ENCODE measurements at regions not wholly inside any gene's neighbourhood (a gene's known extent, or its start where the extent isn't known, plus 50 kb on each side); places are given as distances from the start of the nearest gene placed in this dataset.

DNA sequence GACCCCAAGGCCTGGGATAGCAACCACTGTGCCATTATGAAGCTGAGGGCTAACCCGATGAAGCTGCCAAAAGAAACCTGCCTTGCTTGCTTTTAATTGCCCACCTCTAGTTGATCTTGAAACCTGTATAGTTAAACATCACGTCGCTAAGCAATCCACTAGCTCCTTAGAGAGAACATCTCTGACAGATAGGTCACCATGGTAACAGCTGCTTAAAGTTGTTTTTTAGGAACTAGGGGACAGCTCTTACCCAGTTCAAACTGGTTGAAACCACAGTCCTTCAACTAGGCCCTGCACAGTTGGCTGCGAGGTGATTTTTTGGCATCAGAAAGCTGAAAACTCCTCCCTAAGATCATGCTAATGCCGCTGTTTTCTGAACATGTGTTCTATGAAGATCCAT is 135.7 kb downstream of the EBLN2 start:
- no peaks in the 10 kb centered on the region for H3K9me3 Mint-ChIP-seq (ENCODE audit: unreplicated experiment)
- POLR2A ChIA-PET = no interaction called here

DNA sequence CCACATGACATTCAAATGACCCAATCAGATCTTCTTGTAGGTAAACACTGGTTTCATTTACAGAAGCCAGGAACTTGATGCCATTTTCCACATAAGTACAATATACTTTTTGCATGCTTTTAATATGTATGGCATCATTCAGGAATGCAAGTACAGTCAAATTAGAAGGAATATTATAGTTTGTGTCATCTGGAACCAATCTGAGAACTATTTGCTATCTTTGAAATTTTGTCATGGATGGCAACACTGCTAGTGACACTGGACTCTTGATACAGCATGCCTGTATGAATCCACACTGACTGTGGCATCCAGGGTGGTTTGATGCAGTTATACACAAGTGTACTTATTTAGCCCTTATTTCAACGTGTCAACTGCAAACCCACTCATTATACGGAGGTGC is 141.6 kb downstream of the EBLN2 start:
- ChIA-PET CTCF (no interaction called here), POLR2A (no interaction called here)
- no peaks in the 10 kb centered on the region for H3K27me3 ChIP-seq (replicated peaks; ENCODE audit: control insufficient read depth, insufficient read depth, low read length)
- no peaks in the 10 kb centered on the region for H3K4me1 ChIP-seq
- Mint-ChIP-seq H3K27me3 (ENCODE audit: insufficient read depth, unreplicated experiment) (no peaks in the 10 kb centered on the region), H3K4me3 (ENCODE audit: unreplicated experiment) (no peak overlapping the region), H3K27ac (ENCODE audit: unreplicated experiment) (no peak overlapping the region), H3K9me3 (ENCODE audit: unreplicated experiment) (no peaks in the 10 kb centered on the region), H3K4me1 (ENCODE audit: low read depth, unreplicated experiment) (no peaks in the 10 kb centered on the region), H3K36me3 (ENCODE audit: insufficient read depth, unreplicated experiment) (no peaks in the 10 kb centered on the region)
- DNase-seq = no peak
- intact Hi-C loops (cut with micrococcal nuclease; ENCODE audit: unreplicated experiment) = no loop called here
- TF ChIP-seq, protein P1, sequence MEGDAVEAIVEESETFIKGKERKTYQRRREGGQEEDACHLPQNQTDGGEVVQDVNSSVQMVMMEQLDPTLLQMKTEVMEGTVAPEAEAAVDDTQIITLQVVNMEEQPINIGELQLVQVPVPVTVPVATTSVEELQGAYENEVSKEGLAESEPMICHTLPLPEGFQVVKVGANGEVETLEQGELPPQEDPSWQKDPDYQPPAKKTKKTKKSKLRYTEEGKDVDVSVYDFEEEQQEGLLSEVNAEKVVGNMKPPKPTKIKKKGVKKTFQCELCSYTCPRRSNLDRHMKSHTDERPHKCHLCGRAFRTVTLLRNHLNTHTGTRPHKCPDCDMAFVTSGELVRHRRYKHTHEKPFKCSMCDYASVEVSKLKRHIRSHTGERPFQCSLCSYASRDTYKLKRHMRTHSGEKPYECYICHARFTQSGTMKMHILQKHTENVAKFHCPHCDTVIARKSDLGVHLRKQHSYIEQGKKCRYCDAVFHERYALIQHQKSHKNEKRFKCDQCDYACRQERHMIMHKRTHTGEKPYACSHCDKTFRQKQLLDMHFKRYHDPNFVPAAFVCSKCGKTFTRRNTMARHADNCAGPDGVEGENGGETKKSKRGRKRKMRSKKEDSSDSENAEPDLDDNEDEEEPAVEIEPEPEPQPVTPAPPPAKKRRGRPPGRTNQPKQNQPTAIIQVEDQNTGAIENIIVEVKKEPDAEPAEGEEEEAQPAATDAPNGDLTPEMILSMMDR (IDR thresholded peaks at IDR 0.05; ENCODE audit: insufficient read depth in 1 of 2, low read depth in 1 of 2, low read length in 1 of 2, severe bottlenecking in 1 of 2, unreplicated experiment in 1 of 2) = no peak
- H3K4me3 ChIP-seq (ENCODE audit: low read depth, low read length) = no peak overlapping the region
- no TSS peak for BruUV-seq (replicated peaks)
- H3K9me3 ChIP-seq = no peaks in the 10 kb centered on the region
- no peaks in the 10 kb centered on the region for H3K36me3 ChIP-seq (ENCODE audit: control insufficient read depth, insufficient read depth, low read length)

More for the DNA sequence above, 135.7 kb downstream of the EBLN2 start:
- no peaks in the 10 kb centered on the region for H3K27me3 ChIP-seq (replicated peaks; ENCODE audit: control insufficient read depth, insufficient read depth, low read length)
- Mint-ChIP-seq H3K4me1 (ENCODE audit: low read depth, unreplicated experiment) (no peaks in the 10 kb centered on the region), H3K27me3 (ENCODE audit: insufficient read depth, unreplicated experiment) (no peaks in the 10 kb centered on the region), H3K27ac (ENCODE audit: unreplicated experiment) (no peak overlapping the region), H3K4me3 (ENCODE audit: unreplicated experiment) (no peak overlapping the region), H3K36me3 (ENCODE audit: insufficient read depth, unreplicated experiment) (no peaks in the 10 kb centered on the region)
- no peak for DNase-seq
- no peak overlapping the region for H3K4me3 ChIP-seq (ENCODE audit: low read depth, low read length)
- TF ChIP-seq, protein P1 (IDR thresholded peaks at IDR 0.05; ENCODE audit: insufficient read depth in 1 of 2, low read depth in 1 of 2, low read length in 1 of 2, severe bottlenecking in 1 of 2, unreplicated experiment in 1 of 2) = no peak
- BruUV-seq (replicated peaks) = no TSS peak
- intact Hi-C loops (cut with micrococcal nuclease; ENCODE audit: unreplicated experiment) = no loop called here
- H3K36me3 ChIP-seq (ENCODE audit: control insufficient read depth, insufficient read depth, low read length) = no peaks in the 10 kb centered on the region
- H3K9me3 ChIP-seq = no peaks in the 10 kb centered on the region
- CTCF ChIA-PET = no interaction called here
- H3K4me1 ChIP-seq = no peaks in the 10 kb centered on the region

DNA sequence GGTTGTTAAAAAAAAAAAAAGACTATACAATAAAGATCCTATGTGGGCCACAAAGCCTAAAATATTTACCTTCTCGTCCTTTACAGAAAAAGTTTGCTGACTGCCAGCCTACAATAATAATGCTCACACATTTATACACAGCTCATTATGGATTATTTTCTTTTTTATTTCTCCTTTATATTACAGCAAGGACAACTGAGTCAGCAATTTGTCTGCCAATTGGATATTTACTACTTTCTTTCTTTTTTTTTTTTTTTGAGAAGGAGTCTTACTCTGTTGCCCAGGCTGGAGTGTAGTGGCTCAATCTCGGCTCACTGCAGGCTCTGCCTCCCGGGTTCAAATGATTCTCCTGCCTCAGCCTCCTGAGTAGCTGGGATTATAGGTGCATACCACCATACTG is 142.2 kb downstream of the EBLN2 start:
- no peak overlapping the region for H3K4me3 ChIP-seq (ENCODE audit: low read depth, low read length)
- CTCF ChIA-PET = no interaction called here
- H3K27me3 ChIP-seq (replicated peaks; ENCODE audit: control insufficient read depth, insufficient read depth, low read length) = no peaks in the 10 kb centered on the region
- intact Hi-C loops (cut with micrococcal nuclease; ENCODE audit: unreplicated experiment) = no loop called here
- no peaks in the 10 kb centered on the region for H3K36me3 ChIP-seq (ENCODE audit: control insufficient read depth, insufficient read depth, low read length)
- Mint-ChIP-seq H3K9me3 (ENCODE audit: unreplicated experiment) (no peaks in the 10 kb centered on the region), H3K4me1 (ENCODE audit: low read depth, unreplicated experiment) (no peaks in the 10 kb centered on the region), H3K27me3 (ENCODE audit: insufficient read depth, unreplicated experiment) (no peaks in the 10 kb centered on the region), H3K4me3 (ENCODE audit: unreplicated experiment) (no peak overlapping the region), H3K36me3 (ENCODE audit: insufficient read depth, unreplicated experiment) (no peaks in the 10 kb centered on the region), H3K27ac (ENCODE audit: unreplicated experiment) (no peak overlapping the region)
- no peak for DNase-seq
- POLR2A ChIA-PET = no interaction called here
- BruUV-seq (replicated peaks) = no TSS peak
- TF ChIP-seq, protein P1 (IDR thresholded peaks at IDR 0.05; ENCODE audit: insufficient read depth in 1 of 2, low read depth in 1 of 2, low read length in 1 of 2, severe bottlenecking in 1 of 2, unreplicated experiment in 1 of 2) = no peak
- H3K9me3 ChIP-seq = no peaks in the 10 kb centered on the region
- no peaks in the 10 kb centered on the region for H3K4me1 ChIP-seq

Measured in Caco-2 (cell line).